IgD-negative memory B cell (primary cell): ENCODE measurements at regions not wholly inside any gene's neighbourhood (a gene's known extent, or its start where the extent isn't known, plus 50 kb on each side); places are given as distances from the start of the nearest gene placed in this dataset.

Source experiments
- H3K27ac Mint-ChIP-seq, 3 donors: one replicate each; pipeline ENCODE4 v1.8.0; 2020 to 2022; ENCODE audit warnings: mild to moderate bottlenecking in 3 of 3, mixed read lengths in 3 of 3, moderate library complexity in 1 of 3
- H3K27me3 Mint-ChIP-seq: one replicate; pipeline ENCODE4 v1.8.0; 2021; ENCODE audit warnings: mixed read lengths
- H3K36me3 Mint-ChIP-seq: one replicate; pipeline ENCODE4 v1.8.0; 2020; ENCODE audit warnings: mild to moderate bottlenecking, mixed read lengths
- H3K4me1 Mint-ChIP-seq, 3 donors: one replicate each; pipeline ENCODE4 v1.8.0; 2020 to 2022; ENCODE audit warnings: mixed read lengths in 3 of 3, mild to moderate bottlenecking in 1 of 3
- H3K4me3 Mint-ChIP-seq, 4 donors: one replicate each; pipeline ENCODE4 v1.8.0; 2020 to 2022; ENCODE audit warnings: mild to moderate bottlenecking in 4 of 4, mixed read lengths in 4 of 4, moderate library complexity in 3 of 4
- H3K9me3 Mint-ChIP-seq, 3 donors: one replicate each; pipeline ENCODE4 v1.8.0; 2020 to 2021; ENCODE audit warnings: mixed read lengths in 3 of 3, mild to moderate bottlenecking in 1 of 3

DNA sequence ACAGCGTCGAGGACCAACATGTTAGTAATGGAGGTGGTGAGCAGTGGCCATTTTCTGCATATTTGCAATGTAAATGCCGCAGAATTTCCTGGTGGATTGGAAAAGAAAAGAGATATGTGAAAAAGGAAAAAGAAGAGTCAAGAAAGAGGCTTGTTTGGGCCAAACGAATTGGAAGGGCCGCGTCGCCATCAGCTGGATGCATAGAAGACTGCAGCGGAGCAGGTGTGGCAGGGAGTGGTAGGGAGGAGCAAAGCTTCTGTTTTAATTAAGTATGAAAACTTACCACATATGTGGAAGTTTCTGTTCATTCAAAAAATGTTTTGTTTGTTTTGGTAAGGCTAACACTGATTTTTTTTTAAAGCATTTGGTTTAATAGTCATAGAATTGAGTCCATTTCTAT lies 690.7 kb downstream of the NCAM2 start:
- Mint-ChIP-seq H3K27me3 (no peaks in the 10 kb centered on the region), H3K9me3 (peaks cover 0 to 13% (median 0%) of the 10 kb centered on the region in 3 donors), H3K4me1 (no peaks in the 10 kb centered on the region), H3K36me3 (no peaks in the 10 kb centered on the region), H3K27ac (peak overlapping the region in 2 of 3 donors; percentile 18 to 26), H3K4me3 (peak overlapping the region in 1 of 4 donors; percentile 7)

DNA sequence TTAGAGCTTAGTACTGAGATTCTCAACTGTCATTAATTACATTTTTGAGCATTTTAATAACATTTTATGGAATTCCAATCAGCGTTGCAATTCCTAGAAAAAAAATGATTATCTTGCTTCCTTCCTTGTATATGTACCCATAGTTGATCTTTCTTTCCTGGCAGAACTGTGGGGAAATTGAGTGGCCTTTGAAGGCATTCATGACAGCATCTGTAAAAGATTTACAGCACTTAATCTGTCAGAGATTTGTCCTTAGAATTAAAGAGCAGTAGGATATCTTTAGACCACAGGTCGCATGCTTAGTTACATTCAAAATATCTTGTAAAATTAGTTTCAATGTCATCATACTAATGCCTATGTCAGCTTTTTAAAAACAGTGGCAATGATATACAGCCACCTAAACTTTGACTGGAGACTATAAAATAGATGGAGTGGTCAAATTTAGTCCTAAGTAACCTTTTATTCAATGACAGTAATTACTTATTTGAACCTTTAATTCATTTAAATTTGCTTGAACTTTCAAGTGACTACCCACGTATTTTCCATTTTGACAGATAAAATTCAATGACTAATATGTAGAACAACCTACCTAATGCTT lies 692.0 kb downstream of the NCAM2 start:
- Mint-ChIP-seq H3K4me3 (no peak overlapping the region), H3K4me1 (no peaks in the 10 kb centered on the region), H3K27ac (no peak overlapping the region), H3K27me3 (no peaks in the 10 kb centered on the region), H3K9me3 (peaks cover 0 to 13% (median 0%) of the 10 kb centered on the region in 3 donors), H3K36me3 (no peaks in the 10 kb centered on the region)

DNA sequence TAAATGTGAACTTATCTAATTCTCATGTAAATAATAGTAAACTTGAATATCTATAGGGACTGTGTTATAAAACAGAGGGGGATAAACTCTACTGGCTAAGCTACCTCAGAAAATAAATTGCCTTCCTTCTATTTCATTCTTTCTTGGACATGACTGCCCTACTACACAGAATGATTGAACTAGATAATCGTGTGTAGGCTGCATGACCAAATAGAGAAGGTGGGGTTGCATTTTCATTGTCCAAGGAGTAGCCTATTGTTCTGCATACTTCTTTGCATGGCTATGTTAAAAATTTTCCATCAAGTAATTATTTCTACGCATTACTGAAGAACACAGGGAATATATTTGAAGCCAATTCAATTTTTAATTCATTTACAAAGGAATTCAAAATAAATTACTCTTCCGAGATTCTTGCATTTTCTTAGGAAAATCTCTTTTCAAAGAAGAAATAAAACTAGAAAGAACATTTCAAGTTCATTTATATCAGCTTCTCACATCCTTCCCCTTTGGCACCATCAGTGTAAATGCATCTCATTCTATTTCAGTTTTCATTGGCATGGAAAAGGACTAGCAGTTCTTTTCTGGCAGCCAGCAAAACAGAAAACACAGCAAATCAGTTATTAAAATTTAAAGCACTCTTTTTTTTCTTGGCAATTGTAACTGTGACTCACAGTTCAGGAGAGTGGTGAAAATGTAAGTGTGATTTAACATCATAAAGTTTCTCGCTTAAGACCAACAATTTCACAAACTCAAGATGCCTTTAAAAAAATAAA lies 714.7 kb downstream of the NCAM2 start:
- no peaks in the 10 kb centered on the region for H3K27me3 Mint-ChIP-seq
- H3K4me3 Mint-ChIP-seq, result no peak overlapping the region
- peaks cover 2% of the 10 kb centered on the region for H3K36me3 Mint-ChIP-seq
- peaks cover 0 to 4% (median 0%) of the 10 kb centered on the region in 3 donors for H3K9me3 Mint-ChIP-seq
- H3K27ac Mint-ChIP-seq, result no peak overlapping the region
- H3K4me1 Mint-ChIP-seq, result no peaks in the 10 kb centered on the region

DNA sequence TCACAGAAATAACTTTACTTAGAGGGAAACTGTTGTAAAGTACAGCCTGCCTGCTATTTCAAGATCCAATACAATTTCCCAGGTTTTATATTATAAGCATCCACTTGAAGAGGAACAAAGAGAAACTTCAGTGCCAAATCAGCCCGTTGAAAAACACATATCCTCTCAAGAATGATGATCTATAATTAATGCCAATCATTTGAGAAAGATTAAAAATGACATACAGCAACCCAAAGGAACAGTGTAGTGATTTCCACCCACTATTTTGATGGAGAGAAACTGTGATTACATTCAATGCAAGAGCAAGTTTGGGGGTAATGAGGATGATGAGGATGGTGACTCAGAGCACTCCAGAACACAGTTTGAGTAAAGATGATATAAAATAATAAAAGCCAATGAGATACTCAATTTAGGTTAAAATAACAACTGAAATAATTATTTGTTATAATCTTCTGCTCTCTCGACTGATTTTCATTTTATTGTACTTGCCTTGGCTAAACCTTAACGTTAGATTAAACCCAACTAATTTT lies 715.5 kb downstream of the NCAM2 start:
- Mint-ChIP-seq H3K27ac (no peak overlapping the region), H3K9me3 (peaks cover 0 to 4% (median 0%) of the 10 kb centered on the region in 3 donors), H3K4me3 (no peak overlapping the region), H3K4me1 (no peaks in the 10 kb centered on the region), H3K27me3 (no peaks in the 10 kb centered on the region), H3K36me3 (no peaks in the 10 kb centered on the region)

DNA sequence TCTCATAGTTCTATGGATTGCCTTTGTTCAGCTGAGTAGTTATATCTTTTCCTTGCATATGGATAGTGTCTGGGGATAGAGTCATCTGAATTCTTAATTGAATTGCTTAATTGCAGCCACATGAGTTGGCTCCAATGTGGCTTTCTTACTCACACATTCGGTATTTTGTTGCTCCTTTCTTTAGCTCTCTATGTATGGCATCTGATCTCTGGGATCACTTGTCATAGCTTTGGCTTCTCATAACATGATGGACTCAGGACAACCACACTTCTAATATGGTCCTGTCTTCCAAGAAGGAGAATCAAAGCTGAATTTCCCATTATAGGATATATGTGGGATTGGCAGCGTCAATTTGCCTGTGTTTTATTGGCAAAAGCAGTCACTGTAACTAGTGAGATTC lies 716.2 kb downstream of the NCAM2 start:
- Mint-ChIP-seq H3K4me1 (no peaks in the 10 kb centered on the region), H3K36me3 (no peaks in the 10 kb centered on the region), H3K27ac (no peak overlapping the region), H3K9me3 (peaks cover 0 to 4% (median 0%) of the 10 kb centered on the region in 3 donors), H3K27me3 (no peaks in the 10 kb centered on the region), H3K4me3 (no peak overlapping the region)

DNA sequence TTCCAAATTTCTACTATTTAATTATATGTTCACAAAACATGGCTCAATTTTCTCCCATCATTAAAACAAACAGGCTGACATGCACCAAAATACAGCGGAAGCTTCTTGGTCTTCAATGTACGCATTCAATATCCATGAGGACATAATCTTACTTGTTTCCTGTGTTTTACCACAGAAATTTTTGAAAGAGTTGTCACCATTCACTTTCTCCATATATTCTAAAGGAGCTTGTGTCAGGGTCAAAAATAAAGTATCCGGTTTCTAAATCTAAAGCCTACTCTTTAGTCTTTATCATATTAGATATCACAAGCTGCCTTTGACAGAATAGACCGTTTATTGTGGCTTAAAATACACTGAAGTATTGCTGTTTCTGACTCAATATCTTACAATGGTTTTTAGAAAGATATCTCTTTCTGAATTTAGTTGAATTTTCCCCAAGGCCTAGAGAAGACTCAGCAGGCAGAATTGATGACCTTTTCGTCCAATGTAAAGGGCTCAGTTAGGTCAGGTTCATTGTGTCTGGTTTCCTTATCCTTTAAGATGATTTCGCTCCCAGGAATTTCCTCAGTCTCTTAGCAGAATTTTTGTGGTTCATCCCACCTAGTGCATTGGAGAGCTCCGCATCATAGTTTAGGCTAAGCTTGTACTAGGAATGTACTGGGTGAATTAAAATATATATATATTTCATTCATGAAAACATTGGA lies 717.2 kb downstream of the NCAM2 start:
- H3K4me3 Mint-ChIP-seq, result no peak overlapping the region
- H3K9me3 Mint-ChIP-seq, result peaks cover 0 to 5% (median 3%) of the 10 kb centered on the region in 3 donors
- no peaks in the 10 kb centered on the region for H3K27me3 Mint-ChIP-seq
- no peaks in the 10 kb centered on the region for H3K36me3 Mint-ChIP-seq
- H3K27ac Mint-ChIP-seq, result no peak overlapping the region
- H3K4me1 Mint-ChIP-seq, result no peaks in the 10 kb centered on the region

DNA sequence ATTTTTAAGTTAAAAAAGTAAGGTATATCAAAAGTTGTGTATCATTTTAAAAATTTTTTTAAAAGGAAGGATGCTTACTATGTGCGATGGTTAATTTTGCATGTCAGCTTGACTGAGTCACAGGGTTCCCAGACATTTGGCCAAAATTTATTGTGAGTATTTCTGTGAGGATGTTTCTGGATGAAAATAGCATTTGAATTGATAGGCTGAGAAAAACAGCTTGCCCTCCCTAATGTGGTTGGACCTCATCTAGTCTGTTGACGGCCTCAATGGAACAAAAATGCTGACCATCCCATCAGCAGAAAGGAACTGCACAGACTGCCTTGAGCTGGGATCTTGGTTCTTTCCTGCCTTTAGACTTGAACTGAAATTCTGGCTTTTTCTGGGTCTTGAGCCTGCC lies 724.5 kb downstream of the NCAM2 start:
- peaks cover 0 to 3% (median 1%) of the 10 kb centered on the region in 3 donors for H3K9me3 Mint-ChIP-seq
- no peaks in the 10 kb centered on the region for H3K4me1 Mint-ChIP-seq
- H3K36me3 Mint-ChIP-seq, result no peaks in the 10 kb centered on the region
- H3K27ac Mint-ChIP-seq, result no peak overlapping the region
- H3K27me3 Mint-ChIP-seq, result no peaks in the 10 kb centered on the region
- no peak overlapping the region for H3K4me3 Mint-ChIP-seq

DNA sequence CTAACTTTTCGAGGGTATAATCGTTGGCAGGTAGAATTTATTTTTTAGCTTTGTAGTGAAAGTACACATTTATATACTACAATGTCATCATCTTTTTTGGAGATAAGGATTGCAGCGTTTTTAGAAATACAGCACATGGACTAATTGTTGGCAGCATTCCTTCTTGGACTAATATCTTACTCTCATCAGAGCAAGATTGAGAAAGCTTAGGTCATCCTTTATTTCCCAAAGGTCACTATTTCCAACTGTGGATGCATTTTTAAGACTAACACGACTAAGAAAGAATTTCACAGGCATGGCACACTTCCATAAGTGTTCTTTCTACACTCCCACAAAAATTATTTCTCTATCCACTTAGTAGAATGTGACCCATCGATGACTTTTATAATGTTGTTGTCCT lies 732.3 kb downstream of the NCAM2 start:
- Mint-ChIP-seq H3K4me1 (no peaks in the 10 kb centered on the region), H3K27me3 (no peaks in the 10 kb centered on the region), H3K27ac (no peak overlapping the region), H3K9me3 (peaks cover 1 to 6% (median 2%) of the 10 kb centered on the region in 3 donors), H3K4me3 (no peak overlapping the region), H3K36me3 (no peaks in the 10 kb centered on the region)

DNA sequence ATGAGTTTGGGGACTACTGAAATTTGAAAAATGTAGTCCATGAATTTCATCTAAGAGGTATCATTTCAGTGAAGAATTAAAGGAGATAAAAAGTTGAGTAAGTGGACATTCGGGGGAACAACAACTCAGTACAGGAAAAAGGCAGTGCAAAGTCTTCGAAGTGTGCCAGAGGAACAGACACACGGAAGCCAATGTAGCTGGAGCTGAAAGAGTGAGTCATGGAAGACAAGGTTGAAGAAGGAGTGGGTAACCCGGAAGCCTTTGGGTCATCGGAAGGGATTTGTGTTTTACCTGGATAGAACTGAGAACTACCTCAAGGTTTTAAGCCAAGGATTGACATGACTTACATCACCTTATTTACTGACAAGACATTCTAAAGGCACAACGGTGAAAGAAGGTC lies 733.4 kb downstream of the NCAM2 start:
- Mint-ChIP-seq H3K4me3 (no peak overlapping the region), H3K27ac (no peak overlapping the region), H3K36me3 (no peaks in the 10 kb centered on the region), H3K27me3 (no peaks in the 10 kb centered on the region), H3K9me3 (peaks cover 1 to 6% (median 2%) of the 10 kb centered on the region in 3 donors), H3K4me1 (no peaks in the 10 kb centered on the region)

DNA sequence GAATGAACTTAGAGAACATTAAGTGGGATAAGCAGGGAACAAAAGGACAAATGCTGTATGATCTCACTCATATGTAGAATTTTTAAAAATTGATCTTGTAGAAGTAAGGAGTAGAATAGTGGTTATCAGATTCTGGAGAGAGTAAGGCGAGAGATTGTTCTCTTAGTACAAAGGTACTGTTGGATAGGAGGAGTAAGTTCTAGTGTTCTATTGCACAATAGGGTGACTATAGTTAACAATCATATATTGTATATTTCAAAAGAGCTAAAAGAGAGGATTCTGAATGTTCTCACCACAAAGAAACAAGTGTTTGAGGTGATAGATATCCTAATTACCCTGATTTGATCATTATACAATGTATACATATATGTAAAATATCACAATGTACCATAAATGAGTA lies 735.9 kb downstream of the NCAM2 start:
- Mint-ChIP-seq H3K36me3 (no peaks in the 10 kb centered on the region), H3K9me3 (peaks cover 0 to 12% (median 2%) of the 10 kb centered on the region in 3 donors), H3K4me1 (no peaks in the 10 kb centered on the region), H3K27ac (no peak overlapping the region), H3K4me3 (no peak overlapping the region), H3K27me3 (no peaks in the 10 kb centered on the region)

DNA sequence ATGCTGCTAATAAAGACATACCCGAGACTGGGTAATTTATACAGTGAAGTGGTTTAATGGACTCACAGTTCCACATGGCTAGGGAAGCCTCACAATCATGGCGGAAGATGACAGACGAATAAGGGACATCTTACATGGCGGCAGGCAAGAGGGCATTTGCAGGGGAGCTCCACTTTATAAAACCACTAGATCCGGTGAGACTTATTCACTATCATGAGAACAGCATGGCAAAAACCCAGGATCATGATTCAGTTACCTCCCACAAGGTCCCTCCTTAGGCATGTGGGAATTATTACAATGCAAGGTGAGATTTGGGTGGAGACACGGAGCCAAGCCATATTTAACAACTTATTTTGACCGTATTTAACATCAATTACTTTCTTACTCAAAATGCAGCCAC lies 739.0 kb downstream of the NCAM2 start:
- no peaks in the 10 kb centered on the region for H3K4me1 Mint-ChIP-seq
- H3K4me3 Mint-ChIP-seq, result no peak overlapping the region
- H3K27ac Mint-ChIP-seq, result no peak overlapping the region
- H3K27me3 Mint-ChIP-seq, result no peaks in the 10 kb centered on the region
- peaks cover 0 to 12% (median 2%) of the 10 kb centered on the region in 3 donors for H3K9me3 Mint-ChIP-seq
- H3K36me3 Mint-ChIP-seq, result no peaks in the 10 kb centered on the region

DNA sequence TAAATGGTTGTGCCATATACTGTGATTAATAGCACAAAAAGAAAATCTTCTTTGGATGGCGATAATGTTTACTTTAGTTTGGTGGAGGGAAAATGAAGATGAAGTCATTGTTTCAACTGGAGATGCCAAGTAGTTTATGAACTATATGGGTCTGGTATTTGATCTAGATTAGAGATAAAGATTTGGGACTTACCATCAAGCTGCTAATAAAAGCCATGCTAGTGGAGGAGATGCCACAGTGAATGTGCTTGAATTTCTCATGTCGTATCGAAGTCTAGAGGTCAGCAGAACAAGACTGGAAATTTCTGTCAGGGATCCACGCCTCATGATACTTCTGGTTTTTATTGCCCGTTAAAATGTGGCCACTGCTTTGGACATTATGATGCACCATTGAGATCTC lies 742.0 kb downstream of the NCAM2 start:
- no peaks in the 10 kb centered on the region for H3K27me3 Mint-ChIP-seq
- H3K9me3 Mint-ChIP-seq, result peaks cover 1 to 19% (median 2%) of the 10 kb centered on the region in 3 donors
- H3K4me3 Mint-ChIP-seq, result no peak overlapping the region
- peaks cover 1% of the 10 kb centered on the region for H3K36me3 Mint-ChIP-seq
- no peak overlapping the region for H3K27ac Mint-ChIP-seq
- H3K4me1 Mint-ChIP-seq, result peaks cover 0 to under 1% (median 0%) of the 10 kb centered on the region in 3 donors

DNA sequence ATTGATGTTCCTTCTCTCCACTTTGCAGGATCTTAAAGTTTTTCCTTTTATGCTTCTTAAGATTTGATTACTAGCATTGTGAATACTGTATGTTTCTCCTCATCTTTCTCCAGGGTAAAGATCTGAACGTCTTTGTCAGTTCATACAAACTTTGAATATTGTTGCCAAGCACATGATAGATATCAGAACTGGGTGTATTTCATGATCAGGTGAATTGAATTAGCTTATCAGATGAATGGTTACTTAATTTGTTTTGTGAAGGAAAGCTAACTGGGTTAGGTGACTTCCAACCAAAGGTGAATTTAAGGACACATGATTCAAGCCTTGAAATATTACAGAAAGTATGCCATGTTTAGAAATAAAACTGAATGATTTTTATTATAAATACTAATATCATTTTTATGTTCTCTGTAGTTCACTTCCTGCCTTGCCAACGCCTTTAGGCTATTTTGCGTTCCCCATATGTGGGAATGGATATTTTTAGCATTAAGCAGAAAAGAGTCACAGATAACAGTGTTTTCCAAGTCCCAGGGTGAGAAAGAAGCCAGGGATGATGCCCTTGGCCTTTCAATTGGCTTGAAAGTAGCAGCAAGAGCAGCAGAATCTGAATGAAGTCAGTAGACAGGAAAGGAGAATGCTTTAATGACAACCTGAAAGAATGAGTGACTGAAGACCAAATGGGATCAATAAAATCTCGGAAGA lies 752.1 kb downstream of the NCAM2 start:
- Mint-ChIP-seq H3K4me3 (no peak overlapping the region), H3K4me1 (peaks cover 0 to under 1% (median 0%) of the 10 kb centered on the region in 3 donors), H3K9me3 (peaks cover 2% of the 10 kb centered on the region in 3 donors), H3K36me3 (peaks cover under 1% of the 10 kb centered on the region), H3K27me3 (no peaks in the 10 kb centered on the region), H3K27ac (no peak overlapping the region)

DNA sequence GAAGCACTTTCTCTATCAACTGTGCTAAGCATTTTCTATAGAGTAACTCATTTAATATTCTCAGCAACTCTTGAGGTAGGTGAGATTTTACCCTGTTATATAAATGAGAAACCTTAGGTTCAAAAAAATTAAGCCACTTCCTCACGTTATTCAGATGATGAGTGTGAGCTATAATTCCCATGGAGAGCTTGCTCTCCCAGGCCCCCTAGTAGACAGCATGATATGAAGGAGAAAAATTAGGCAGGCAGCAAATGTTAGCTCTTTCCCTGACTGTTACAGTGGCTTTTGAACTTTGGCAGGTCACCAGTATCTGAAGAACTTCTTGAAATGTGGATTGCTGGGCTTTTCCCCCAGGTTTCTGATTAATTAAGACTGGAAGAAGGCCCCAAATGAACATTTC lies 753.1 kb downstream of the NCAM2 start:
- H3K36me3 Mint-ChIP-seq, result no peaks in the 10 kb centered on the region

DNA sequence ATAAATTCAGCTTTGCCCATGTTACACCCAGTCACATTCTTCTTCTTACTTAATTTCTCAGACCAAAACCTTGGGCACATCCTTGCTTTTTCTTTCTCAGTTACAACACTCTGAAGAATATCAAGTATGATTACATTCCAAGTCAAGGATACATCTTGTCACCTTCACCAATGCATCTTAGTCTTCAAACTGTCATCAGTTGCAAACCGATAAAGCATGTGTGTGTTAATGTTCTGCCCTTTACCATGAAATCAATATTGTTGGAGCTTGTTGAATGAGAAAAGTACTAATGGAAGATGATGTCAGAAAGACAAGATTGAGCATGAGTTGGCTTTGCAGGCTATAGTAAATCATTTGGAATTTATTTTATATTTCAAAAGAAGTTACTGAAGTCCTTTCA lies 764.6 kb downstream of the NCAM2 start:
- Mint-ChIP-seq H3K4me1 (no peaks in the 10 kb centered on the region), H3K9me3 (peaks cover 0 to 4% (median 2%) of the 10 kb centered on the region in 3 donors), H3K27me3 (no peaks in the 10 kb centered on the region), H3K36me3 (no peaks in the 10 kb centered on the region), H3K4me3 (no peak overlapping the region), H3K27ac (no peak overlapping the region)

More for the DNA sequence above, 753.1 kb downstream of the NCAM2 start:
- Mint-ChIP-seq H3K9me3 (peaks cover 0 to 2% (median 2%) of the 10 kb centered on the region in 3 donors), H3K4me3 (no peak overlapping the region), H3K27ac (no peak overlapping the region), H3K27me3 (no peaks in the 10 kb centered on the region), H3K4me1 (no peaks in the 10 kb centered on the region)
